BJ (cell line): ENCODE measurements at regions not wholly inside any gene's neighbourhood (a gene's known extent, or its start where the extent isn't known, plus 50 kb on each side); places are given as distances from the start of the nearest gene placed in this dataset.

ENCODE experiments used
- CTCF ChIA-PET: fragments of 350-600 bp; formaldehyde crosslinking; extraction: SDS; loops from one replicate; lab custom pipeline; 2021; ENCODE audit warnings: antibody characterized with exemption, inconsistent platforms; lab: Yijun Ruan, JAX
- POLR2A ChIA-PET: fragments of 300-600 bp; sonication (Branson Sonifier 250); formaldehyde crosslinking; extraction: SDS; loops from one replicate; lab custom pipeline; 2021; ENCODE audit warnings: antibody characterized with exemption; lab: Charles Lee
- DNase-seq: peaks from one replicate; pipeline ENCODE4 v3.0.0-alpha.2; 2011; ENCODE audit warnings: low read depth
- H3K27me3 ChIP-seq: 2 replicates; pipeline ENCODE4 v1.6.0; 2011; ENCODE audit warnings: low read length; ENCODE audit not compliant: control insufficient read depth, insufficient read depth
- H3K36me3 ChIP-seq: 2 replicates; pipeline ENCODE4 v1.5.1; 2011; ENCODE audit warnings: low read length; ENCODE audit not compliant: control insufficient read depth, insufficient read depth
- H3K4me3 ChIP-seq: 2 replicates; pipeline ENCODE4 v1.5.1; 2011; ENCODE audit warnings: low read depth, mild to moderate bottlenecking, control low read depth, low read length
- TF ChIP-seq, protein P1 (sequence below): IDR thresholded peaks from 2 replicates; pipeline ENCODE4 v1.5.1; 2011; ENCODE audit warnings: low read depth, mild to moderate bottlenecking, control low read depth, inconsistent platforms, low read length, moderate library complexity; ENCODE audit not compliant: insufficient read depth

DNA sequence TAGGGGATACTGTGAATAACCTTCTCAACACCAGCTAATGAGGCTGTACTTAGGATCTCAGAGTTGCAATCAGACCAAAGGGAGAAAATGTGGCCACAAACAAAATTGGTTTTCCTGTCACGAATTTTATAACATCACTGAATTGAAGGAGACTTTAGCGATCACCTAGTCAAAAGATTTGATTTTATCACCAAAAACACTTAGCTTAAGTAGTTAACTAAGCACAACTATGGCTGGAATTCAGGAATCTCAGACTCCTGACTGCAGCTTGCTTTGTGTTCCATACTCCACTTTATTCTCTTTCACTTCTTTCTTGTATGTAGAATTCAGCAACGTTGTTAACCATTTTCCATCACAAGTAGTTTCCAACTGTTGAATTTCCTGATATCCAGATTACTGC, 152.0 kb downstream of the SLC16A9 start:
- no peak for DNase-seq
- CTCF ChIA-PET: interaction anchor here (0.8 kb wide), 1 partner anchor 16 kb away, joined by 3 read pairs; no protein-coding TSS in a partner anchor
- POLR2A ChIA-PET: no interaction called here

DNA sequence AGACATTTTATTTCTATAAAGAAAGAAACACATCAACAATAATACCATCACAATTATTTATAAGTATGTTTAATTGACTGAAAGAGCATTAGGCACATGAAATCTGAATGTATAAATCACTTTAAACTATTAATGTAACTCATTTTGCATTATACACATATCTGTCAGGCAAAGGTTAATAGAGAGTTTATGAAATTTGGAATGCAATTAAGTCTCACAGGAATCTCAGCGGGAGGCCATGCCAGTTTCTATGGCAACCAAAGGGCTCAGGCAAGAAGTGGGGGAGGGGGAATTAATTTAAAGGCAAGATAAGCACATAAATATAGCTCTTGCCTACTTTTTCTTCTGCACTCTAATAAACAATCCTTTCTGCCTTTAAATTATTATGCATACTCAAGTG, 152.6 kb downstream of the SLC16A9 start:
- ChIA-PET POLR2A (no interaction called here), CTCF (interaction anchor here (0.8 kb wide), 1 partner anchor 16 kb away, joined by 3 read pairs; no protein-coding TSS in a partner anchor)
- H3K4me3 ChIP-seq: no peak overlapping the region
- TF ChIP-seq, protein P1, sequence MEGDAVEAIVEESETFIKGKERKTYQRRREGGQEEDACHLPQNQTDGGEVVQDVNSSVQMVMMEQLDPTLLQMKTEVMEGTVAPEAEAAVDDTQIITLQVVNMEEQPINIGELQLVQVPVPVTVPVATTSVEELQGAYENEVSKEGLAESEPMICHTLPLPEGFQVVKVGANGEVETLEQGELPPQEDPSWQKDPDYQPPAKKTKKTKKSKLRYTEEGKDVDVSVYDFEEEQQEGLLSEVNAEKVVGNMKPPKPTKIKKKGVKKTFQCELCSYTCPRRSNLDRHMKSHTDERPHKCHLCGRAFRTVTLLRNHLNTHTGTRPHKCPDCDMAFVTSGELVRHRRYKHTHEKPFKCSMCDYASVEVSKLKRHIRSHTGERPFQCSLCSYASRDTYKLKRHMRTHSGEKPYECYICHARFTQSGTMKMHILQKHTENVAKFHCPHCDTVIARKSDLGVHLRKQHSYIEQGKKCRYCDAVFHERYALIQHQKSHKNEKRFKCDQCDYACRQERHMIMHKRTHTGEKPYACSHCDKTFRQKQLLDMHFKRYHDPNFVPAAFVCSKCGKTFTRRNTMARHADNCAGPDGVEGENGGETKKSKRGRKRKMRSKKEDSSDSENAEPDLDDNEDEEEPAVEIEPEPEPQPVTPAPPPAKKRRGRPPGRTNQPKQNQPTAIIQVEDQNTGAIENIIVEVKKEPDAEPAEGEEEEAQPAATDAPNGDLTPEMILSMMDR: no peak
- no peaks in the 10 kb centered on the region for H3K36me3 ChIP-seq
- H3K27me3 ChIP-seq: no peaks in the 10 kb centered on the region
- no peak for DNase-seq

More for the DNA sequence above, 152.0 kb downstream of the SLC16A9 start:
- no peaks in the 10 kb centered on the region for H3K27me3 ChIP-seq
- no peak overlapping the region for H3K4me3 ChIP-seq
- H3K36me3 ChIP-seq: no peaks in the 10 kb centered on the region
- TF ChIP-seq, protein P1: no peak

DNA sequence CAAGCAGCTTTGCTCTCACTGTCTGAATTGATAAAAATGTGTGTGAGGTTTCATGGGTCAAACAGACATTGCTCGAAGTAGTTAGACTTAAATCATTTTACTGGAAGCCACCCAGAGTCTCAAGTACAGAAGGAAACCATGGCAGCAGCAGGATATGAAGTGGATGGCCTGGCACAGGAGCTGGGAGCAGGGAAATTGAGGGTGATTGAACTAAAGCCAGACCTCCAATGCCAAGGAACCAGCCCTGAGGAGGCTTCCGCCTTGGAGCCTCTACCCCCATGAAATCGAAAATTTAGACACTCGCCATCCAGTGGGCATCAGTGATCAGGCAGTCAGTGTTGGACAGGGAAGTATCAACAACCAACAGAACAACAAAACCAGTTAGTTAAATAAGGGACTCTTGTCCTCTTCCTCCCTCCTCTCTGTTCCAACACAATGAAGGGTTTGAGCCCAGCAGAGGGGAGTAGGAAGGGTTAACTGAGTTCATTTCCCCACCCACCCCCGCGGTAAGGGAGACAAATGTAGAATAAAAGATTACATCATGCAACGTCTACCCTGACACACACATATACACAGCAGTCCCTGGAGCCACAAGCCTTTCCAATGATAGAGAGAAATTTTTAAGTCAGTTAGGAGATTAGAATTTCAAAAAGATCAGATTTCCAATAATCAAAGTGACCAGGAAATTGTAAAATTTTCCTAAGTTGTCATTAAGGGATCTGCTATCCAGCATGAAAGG, 156.3 kb downstream of the SLC16A9 start:
- POLR2A ChIA-PET: no interaction called here
- DNase-seq: no peak
- Histone ChIP-seq H3K4me3 (no peak overlapping the region), H3K36me3 (no peaks in the 10 kb centered on the region), H3K27me3 (no peaks in the 10 kb centered on the region)
- TF ChIP-seq, protein P1: no peak
- CTCF ChIA-PET: interaction anchor here (1.3 kb wide), 1 partner anchor 33 kb away, joined by 3 read pairs; no protein-coding TSS in a partner anchor

DNA sequence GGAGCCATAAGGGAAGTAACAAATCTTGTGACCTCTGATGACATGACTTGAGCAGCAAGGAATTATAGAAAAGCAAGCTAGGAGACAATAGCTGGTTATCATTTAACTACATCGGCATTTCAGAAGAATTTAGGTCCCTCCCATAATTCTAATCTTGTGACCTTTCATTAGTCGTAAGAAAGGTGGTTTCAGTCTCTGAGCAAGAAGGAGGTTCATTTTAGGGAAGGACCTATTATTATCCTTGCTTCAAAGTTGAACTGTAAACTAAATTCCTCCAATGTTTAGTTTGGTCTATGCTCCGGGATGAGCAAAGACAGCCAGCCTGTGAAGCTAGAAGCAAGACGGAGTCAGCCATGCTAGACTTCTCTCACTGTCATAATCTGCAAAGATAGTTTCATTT, 159.6 kb downstream of the SLC16A9 start:
- TF ChIP-seq, protein P1: no peak
- Histone ChIP-seq H3K36me3 (no peaks in the 10 kb centered on the region), H3K27me3 (no peaks in the 10 kb centered on the region), H3K4me3 (no peak overlapping the region)
- CTCF ChIA-PET: no interaction called here
- POLR2A ChIA-PET: no interaction called here
- DNase-seq: no peak

DNA sequence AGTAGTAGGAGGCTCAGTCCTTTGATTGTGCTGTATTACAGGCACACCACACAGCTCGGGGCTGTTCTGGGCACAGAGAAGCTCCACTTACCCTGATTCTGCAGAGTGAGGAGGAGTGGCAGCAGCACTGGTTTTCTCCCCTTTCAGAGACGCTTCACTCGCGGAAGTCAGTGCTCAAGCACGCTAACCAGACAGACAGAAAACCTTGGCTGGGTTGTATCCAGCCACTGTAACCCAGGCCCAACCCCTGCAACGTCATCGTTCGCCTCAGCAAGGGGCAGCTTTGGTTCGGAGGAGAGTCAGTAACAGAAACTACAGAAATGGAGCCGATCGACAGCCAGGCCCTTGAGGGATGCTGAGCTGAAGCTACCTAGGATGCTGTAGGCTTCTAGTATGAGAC, 171.0 kb downstream of the SLC16A9 start:
- ChIA-PET POLR2A (no interaction called here), CTCF (no interaction called here)
- Histone ChIP-seq H3K4me3 (no peak overlapping the region), H3K36me3 (no peaks in the 10 kb centered on the region), H3K27me3 (no peaks in the 10 kb centered on the region)
- TF ChIP-seq, protein P1: no peak
- DNase-seq: no peak
